PC-9 (cell line): ENCODE measurements at regions not wholly inside any gene's neighbourhood (a gene's known extent, or its start where the extent isn't known, plus 50 kb on each side); places are given as distances from the start of the nearest gene placed in this dataset.

ENCODE experiments used
- CTCF ChIP-seq: fragments of 200-600 bp; sonication (generic); conservative IDR thresholded peaks from 2 replicates; pipeline ENCODE4 v1.6.1; 2017; ENCODE audit warnings: mixed run types, antibody characterized with exemption, mild to moderate bottlenecking, moderate library complexity
- EZH2 ChIP-seq: fragments of 200-600 bp; sonication (generic); IDR thresholded peaks from 2 replicates; pipeline ENCODE4 v1.8.0; 2017; ENCODE audit warnings: antibody characterized with exemption, low read depth

GRCh38 chr6:149136913-149137286 lies 180.6 kb upstream of the TAB2 start:
- TF ChIP-seq CTCF (no peak), EZH2 (no peak)
